Epithelial cell of prostate (primary cell): ENCODE measurements at regions not wholly inside any gene's neighbourhood (a gene's known extent, or its start where the extent isn't known, plus 50 kb on each side); places are given as distances from the start of the nearest gene placed in this dataset.
"Not testable (repeated sequence)": the region's sequence is repeated elsewhere in the genome, so short reads cannot be mapped to it uniquely, and the experiment has no call there.

Experiments used
- DNase-seq: peaks from one replicate; pipeline ENCODE4 v3.0.0-alpha.2; 2011; ENCODE audit warnings: low read depth, low spot score
- H3K27ac ChIP-seq: fragments of 450-650 bp; 2 replicates; pipeline ENCODE4 v1.5.1; 2017; ENCODE audit warnings: mild to moderate bottlenecking

- peak overlapping the region; percentile 23 for H3K27ac ChIP-seq
- no peak for DNase-seq
These were observed 269.4 kb upstream of the RGMA start for GRCh38 chr15:93358166-93359059.

GRCh38 chr15:93348711-93349545 lies 259.9 kb upstream of the RGMA start:
- no peak for DNase-seq
- no peak overlapping the region for H3K27ac ChIP-seq

DNA sequence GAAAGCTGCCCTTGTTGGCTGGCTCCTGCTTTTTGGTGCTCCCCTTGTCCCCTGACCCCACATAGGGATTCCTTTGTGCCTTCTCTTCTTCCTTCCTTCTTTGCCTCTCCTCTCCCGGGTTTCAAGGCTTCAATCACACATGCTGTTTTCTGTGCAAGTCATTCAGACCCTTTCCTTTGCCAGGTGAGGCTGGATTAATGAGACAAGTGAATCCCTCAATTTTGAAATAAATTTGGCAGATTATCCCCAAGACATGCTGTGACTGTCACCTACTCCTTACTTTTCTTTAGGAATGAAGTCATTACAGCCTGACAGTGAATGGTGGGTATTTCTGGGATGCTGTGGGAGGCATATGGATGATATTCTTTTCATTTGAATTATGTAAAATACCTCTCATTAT lies 259.0 kb upstream of the RGMA start:
- DNase-seq: no peak
- H3K27ac ChIP-seq: no peak overlapping the region

- no peak for DNase-seq
- no peak overlapping the region for H3K27ac ChIP-seq
These were observed 257.0 kb upstream of the RGMA start for GRCh38 chr15:93345981-93346380.

DNA sequence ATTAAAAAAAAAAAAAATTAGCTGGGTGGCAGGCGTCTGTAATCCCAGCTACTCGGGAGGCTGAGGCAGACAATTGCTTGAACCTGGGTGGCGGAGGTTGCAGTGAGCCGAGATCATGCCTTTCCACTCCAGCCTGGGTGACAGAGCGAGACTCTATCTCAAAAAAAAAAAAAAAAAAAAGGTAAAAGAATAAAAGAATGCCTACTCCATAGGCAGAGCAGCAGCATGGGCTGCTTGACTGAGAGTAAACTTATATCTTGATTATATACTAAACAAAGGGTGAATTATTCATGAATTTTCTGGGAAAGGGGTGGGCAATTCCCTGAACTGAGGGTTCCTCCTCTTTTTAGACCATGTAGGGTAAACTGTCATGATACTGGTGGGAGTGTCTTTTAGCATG lies 254.4 kb upstream of the RGMA start:
- not testable (repeated sequence) for H3K27ac ChIP-seq, DNase-seq

GRCh38 chr15:93341164-93341563 lies 252.2 kb upstream of the RGMA start:
- H3K27ac ChIP-seq: no peak overlapping the region
- no peak for DNase-seq

- H3K27ac ChIP-seq: no peak overlapping the region
- DNase-seq: no peak
These were observed 251.4 kb upstream of the RGMA start for GRCh38 chr15:93340406-93340805.

DNA sequence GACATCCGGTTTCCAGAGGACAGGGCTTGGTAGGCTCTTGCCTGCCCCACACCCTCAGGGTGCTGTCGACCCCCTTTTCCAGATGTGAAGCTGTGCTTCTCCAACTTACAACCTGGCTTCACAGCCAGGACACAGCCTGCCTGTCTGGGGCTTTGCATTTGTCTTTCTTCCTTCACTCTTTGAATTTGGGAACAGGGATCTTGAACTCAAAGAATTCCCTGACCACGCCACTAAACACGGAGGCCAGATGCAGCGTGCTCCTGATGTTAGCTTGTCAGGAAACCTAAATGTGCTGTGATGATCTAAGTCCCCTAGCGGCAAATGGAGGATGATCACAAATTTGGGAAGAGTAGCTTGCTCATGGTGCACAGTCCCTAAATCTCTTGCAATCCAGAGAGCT lies 244.8 kb upstream of the RGMA start:
- H3K27ac ChIP-seq: no peak overlapping the region
- no peak for DNase-seq

- DNase-seq, H3K27ac ChIP-seq: not testable (repeated sequence)
These were observed 244.1 kb upstream of the RGMA start for GRCh38 chr15:93333126-93333525.

DNA sequence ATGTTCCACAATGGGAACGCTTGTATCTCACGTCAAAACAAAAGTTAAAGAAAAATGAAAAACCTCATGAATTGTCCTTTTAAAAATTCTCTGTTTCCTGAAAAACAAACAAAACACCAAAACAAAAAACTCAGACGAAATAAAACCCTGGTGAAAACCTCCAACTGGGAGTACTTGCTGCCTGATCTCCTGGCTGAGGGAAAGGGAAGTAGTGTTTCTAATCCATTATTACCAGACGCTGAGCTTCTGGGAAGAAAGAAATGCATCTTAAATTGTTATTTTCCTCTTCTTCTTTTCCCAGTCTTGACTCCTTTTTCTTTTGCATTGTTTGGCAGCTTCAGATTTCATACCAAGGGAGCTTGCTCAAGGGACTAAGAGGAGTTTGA lies 243.2 kb upstream of the RGMA start:
- no peak for DNase-seq
- H3K27ac ChIP-seq: no peak overlapping the region

GRCh38 chr15:93331545-93332167 lies 242.6 kb upstream of the RGMA start:
- no peak overlapping the region for H3K27ac ChIP-seq
- no peak for DNase-seq

GRCh38 chr15:93330912-93331544 lies 242.0 kb upstream of the RGMA start:
- H3K27ac ChIP-seq: no peak overlapping the region

DNA sequence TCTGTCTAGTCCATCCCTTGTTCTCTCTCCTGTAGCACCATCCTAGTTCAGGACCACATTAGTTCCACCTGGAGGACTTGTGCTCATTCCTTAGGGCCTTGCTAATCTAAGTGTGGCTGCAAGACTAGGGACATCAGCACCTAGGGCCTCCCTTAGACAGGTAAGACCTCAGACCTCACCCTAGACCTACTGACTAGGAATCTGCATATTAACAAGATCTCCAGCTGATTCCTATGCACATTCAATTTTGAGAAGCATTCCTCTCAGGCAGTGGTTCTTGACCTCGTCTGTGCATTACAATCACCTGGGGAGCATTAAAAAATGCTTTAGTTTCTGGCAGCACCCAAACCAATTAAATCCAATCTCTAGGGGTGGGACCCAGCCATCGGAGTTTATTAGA lies 238.4 kb upstream of the RGMA start:
- DNase-seq: no peak
- H3K27ac ChIP-seq: no peak overlapping the region

More at GRCh38 chr15:93330912-93331544, 242.0 kb upstream of the RGMA start:
- no peak for DNase-seq

- no peak overlapping the region for H3K27ac ChIP-seq
- DNase-seq: no peak
These were observed 235.4 kb upstream of the RGMA start for GRCh38 chr15:93324186-93324975.

DNA sequence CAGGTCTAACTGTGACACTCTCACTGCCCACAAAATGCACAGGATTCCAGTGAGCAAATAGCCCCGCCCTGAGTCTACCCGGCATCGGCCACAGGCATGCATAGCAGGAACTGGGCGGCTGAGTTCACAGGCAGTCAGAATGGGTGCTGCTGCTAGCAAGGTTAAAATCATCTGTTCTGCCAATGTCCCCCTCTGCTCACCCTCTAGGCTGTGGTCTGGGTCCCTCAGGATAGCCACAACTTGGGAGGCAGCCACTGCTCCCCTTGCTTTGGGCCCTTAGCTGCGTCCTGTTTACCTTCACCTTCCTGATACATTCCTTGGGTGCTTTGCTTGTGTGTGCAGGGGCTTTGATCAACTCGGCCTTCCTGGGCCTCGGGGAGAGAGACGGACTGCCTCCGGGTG lies 232.9 kb upstream of the RGMA start:
- peak; percentile 31 for DNase-seq
- H3K27ac ChIP-seq: peak overlapping the region; percentile 32

- H3K27ac ChIP-seq: no peak overlapping the region
- DNase-seq: no peak
These were observed 230.3 kb upstream of the RGMA start for GRCh38 chr15:93319121-93319814.

DNA sequence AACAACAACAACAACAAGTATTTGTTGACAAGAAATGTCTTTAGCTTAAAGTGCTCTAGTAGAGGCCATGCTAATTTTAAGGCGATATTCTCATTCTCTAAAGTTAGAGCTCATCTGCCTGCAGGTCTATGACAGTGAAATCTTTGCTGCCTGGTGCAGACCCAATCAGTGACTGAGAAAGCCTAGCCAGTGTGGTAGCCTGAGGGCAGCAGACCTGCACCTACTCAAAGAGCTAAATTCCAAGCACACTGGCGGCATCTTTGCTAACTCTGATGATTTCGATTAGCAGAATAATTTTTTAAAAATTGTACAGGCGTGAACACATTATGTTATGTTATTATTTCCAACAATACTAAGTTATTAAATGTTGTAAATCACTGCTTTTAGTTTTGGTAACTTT lies 228.8 kb upstream of the RGMA start:
- DNase-seq: no peak
- H3K27ac ChIP-seq: no peak overlapping the region

- DNase-seq: no peak
- H3K27ac ChIP-seq: no peak overlapping the region
These were observed 225.2 kb upstream of the RGMA start for GRCh38 chr15:93314245-93314644.

- no peak overlapping the region for H3K27ac ChIP-seq
- no peak for DNase-seq
These were observed 224.0 kb upstream of the RGMA start for GRCh38 chr15:93312891-93313486.
